IPS-20b (cell line): ENCODE measurements at regions not wholly inside any gene's neighbourhood (a gene's known extent, or its start where the extent isn't known, plus 50 kb on each side); places are given as distances from the start of the nearest gene placed in this dataset.

Source experiments
- H3K27ac ChIP-seq: one replicate; pipeline ENCODE4 v1.5.1; 2013; ENCODE audit warnings: low read length
- H3K27me3 ChIP-seq: 2 replicates; pipeline ENCODE4 v1.6.1; 2013; ENCODE audit warnings: mild to moderate bottlenecking, low read length, inconsistent platforms; ENCODE audit not compliant: insufficient read depth
- H3K36me3 ChIP-seq: 2 replicates; pipeline ENCODE4 v1.6.1; 2013; ENCODE audit warnings: low read depth, mild to moderate bottlenecking, inconsistent platforms, low read length, moderate library complexity; ENCODE audit not compliant: insufficient read depth
- H3K4me1 ChIP-seq: 2 replicates; pipeline ENCODE4 v1.6.1; 2013; ENCODE audit warnings: mild to moderate bottlenecking, control low read depth, inconsistent platforms, low read length, moderate library complexity; ENCODE audit not compliant: insufficient read depth
- H3K4me3 ChIP-seq: 2 replicates; pipeline ENCODE4 v1.5.1; 2013; ENCODE audit warnings: mild to moderate bottlenecking, low read length, inconsistent platforms
- H3K9ac ChIP-seq: 2 replicates; pipeline ENCODE4 v1.6.1; 2013; ENCODE audit warnings: low read depth, mild to moderate bottlenecking, inconsistent platforms, low read length, moderate library complexity
- H3K9me3 ChIP-seq: 2 replicates; pipeline ENCODE4 v1.6.1; 2013; ENCODE audit warnings: mild to moderate bottlenecking, low read depth, low read length, inconsistent platforms; ENCODE audit not compliant: insufficient read depth

DNA sequence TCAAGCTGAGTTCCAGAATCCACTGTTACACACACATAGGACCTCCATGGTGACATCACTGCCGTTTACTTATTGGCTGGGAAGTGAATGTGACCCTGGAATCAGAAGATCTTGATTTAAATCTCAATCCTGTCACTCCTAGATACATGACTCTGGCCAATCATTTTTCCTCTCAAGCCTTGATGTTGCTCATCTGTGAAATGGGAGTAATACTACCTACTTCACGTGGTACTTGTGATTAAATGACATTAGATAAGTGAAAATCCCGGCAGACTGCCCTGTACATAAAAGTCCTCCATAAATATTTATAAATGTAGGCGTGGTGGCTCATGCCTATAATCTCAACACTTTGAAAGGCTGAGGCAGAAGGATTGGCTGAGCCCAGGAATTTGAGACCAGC is 88.0 kb upstream of the SVIL start:
- Histone ChIP-seq H3K4me3 (no peak overlapping the region), H3K9me3 (peaks cover 21% of the 10 kb centered on the region), H3K27ac (no peak overlapping the region), H3K36me3 (no peaks in the 10 kb centered on the region), H3K4me1 (peaks cover 13% of the 10 kb centered on the region), H3K9ac (no peak overlapping the region), H3K27me3 (no peaks in the 10 kb centered on the region)

DNA sequence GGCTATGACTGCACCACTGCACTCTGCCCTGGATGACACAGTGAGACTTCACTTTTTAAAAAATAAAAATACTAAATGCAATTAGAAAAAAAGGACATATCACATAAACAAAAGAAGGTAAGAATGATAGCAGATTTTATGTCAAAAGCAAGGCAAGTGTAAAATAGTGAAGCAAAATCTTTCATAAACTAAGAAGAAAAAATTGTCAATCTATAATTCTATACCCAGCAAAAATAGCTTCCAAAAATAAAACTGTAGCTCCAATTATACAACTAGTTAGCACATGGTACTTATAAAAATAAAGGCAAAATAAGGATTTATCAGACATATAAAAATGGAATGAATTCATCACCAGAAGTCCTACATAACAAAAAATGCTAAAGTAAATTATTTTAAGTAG is 85.4 kb upstream of the SVIL start:
- no peak overlapping the region for H3K27ac ChIP-seq
- no peaks in the 10 kb centered on the region for H3K36me3 ChIP-seq
- H3K9ac ChIP-seq: no peak overlapping the region
- H3K27me3 ChIP-seq: no peaks in the 10 kb centered on the region
- H3K4me3 ChIP-seq: no peak overlapping the region
- H3K9me3 ChIP-seq: peaks cover 21% of the 10 kb centered on the region
- H3K4me1 ChIP-seq: peaks cover 2% of the 10 kb centered on the region; the same call in 1 of the 2 replicates

DNA sequence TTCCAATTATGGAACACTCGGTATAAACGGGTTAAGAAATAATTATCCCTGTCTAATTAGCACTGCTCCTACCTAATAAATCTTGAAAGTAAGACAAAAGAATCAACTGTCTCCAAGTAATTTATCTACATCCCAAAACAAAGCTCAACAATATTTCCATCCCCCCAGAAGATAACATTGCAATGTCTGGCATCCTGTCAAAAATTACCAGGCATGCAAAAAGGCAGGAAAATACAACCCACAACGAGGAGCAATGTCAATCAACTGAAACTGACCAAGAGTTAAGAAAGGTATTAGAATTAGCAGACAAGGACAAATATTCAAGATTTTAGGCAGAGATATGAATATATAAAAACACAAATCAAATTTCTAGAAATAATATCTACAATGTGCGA is 84.5 kb upstream of the SVIL start:
- Histone ChIP-seq H3K27ac (no peak overlapping the region), H3K27me3 (no peaks in the 10 kb centered on the region), H3K4me1 (no peaks in the 10 kb centered on the region; the same call in 1 of the 2 replicates), H3K36me3 (no peaks in the 10 kb centered on the region), H3K9ac (no peak overlapping the region), H3K9me3 (peaks cover 21% of the 10 kb centered on the region), H3K4me3 (no peak overlapping the region)

DNA sequence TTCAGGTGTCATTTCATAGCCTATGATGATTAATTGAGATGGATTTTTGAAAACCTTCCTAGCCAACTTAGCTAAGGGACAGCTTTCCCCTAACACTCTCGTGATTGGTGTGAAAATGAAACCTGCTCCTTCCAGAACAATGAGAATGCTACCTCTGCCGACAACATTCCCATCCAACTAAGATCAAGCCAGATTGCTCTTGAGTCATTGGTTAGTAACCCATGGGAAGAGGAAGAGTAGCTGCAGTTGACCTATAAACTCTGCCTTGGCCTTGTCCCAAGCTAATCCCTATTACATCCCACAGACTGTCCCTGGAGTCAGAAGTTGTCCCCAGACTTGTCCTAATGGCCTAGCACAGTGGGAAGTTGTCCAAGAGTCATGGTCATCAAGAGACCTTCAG is 80.5 kb upstream of the SVIL start:
- Histone ChIP-seq H3K4me3 (no peak overlapping the region), H3K9me3 (peaks cover 12% of the 10 kb centered on the region; the same call in 1 of the 2 replicates), H3K27me3 (no peaks in the 10 kb centered on the region), H3K9ac (no peak overlapping the region), H3K36me3 (no peaks in the 10 kb centered on the region), H3K27ac (no peak overlapping the region), H3K4me1 (peaks cover 6% of the 10 kb centered on the region)

DNA sequence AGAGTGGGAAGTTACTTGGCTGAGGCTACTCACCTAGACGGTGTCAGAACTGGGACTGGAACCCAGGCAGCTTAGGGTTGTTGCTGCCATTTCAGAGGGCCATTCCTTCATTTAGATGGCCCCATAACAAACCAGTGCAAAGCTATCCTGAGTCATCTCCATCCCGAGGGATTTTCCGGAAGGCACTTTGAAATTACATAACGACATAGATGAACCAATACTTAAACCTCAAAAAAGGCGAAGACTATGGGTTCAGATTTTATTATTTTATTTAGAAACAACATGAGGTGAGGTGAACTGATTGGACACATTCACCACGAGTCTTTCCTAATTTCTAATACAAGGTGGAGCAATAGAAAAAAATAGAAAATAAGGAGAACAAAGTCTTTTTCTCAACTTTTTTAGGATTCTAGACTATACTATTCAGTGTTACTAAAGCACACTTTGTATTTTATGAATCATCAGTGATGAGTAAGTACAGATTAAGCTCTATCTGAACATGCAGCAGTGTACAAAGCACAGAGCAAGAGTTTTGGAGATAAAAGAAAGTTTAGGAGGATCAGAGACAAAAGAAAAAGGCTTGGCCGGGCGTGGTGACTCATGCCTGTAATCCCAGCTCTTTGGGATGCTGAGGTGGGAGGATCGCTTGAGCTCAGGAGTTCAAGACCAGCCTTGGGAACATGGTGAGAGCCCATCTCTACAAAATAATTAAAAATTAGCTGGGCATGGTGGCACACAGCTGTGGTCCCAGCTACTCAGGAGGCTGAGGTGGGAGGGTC is 79.5 kb upstream of the SVIL start:
- no peak overlapping the region for H3K4me3 ChIP-seq
- H3K9me3 ChIP-seq: 0 out of 2 replicates have a peak, but pooled peaks cover 1% of the 10 kb centered on the region
- no peak overlapping the region for H3K9ac ChIP-seq
- H3K27me3 ChIP-seq: no peaks in the 10 kb centered on the region
- no peak overlapping the region for H3K27ac ChIP-seq
- H3K4me1 ChIP-seq: peaks cover 6% of the 10 kb centered on the region
- H3K36me3 ChIP-seq: no peaks in the 10 kb centered on the region

DNA sequence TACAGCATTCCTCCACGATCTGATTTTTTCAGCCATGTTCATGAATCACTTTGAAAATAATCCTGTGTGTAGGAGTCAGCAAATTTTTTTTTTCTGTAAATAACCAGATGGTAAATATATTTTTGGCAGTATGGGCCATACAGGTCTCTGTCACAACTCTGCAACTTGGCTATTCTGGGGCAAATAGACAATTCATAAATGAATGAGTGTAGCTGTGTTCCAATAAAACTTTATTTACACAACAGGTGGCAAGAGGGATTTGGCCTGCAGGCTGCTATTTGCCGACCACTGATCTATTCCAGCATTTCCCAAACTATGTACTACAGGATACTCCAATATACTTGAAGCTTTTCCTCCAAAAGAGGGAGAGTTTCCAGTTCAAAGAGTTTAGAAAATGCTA is 78.7 kb upstream of the SVIL start:
- Histone ChIP-seq H3K27ac (no peak overlapping the region), H3K9ac (no peak overlapping the region), H3K4me3 (no peak overlapping the region), H3K36me3 (no peaks in the 10 kb centered on the region), H3K27me3 (no peaks in the 10 kb centered on the region), H3K9me3 (no peaks in the 10 kb centered on the region), H3K4me1 (peaks cover 6% of the 10 kb centered on the region)

DNA sequence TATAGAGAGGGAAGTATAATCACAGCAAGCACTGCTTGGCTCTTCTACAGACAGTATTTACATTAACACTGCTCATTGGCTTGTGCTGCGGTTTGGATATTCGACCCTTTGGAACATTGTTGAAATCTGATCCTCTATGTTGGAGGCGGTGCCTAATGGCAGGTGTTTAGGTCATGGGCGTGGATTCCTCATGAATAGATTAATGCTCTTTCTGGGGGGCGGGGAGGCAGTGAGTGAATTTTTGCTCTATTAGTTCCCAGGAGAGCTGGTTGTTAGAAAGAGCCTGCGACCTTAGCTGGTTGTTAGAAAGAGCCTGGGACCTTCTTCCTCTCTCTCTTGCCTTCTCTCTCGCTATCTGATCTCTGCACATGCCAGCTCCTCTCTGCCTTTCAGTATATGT is 77.3 kb upstream of the SVIL start:
- Histone ChIP-seq H3K9ac (no peak overlapping the region; the same call in 1 of the 2 replicates), H3K9me3 (no peaks in the 10 kb centered on the region), H3K36me3 (no peaks in the 10 kb centered on the region), H3K4me1 (peaks cover 6% of the 10 kb centered on the region), H3K4me3 (no peak overlapping the region), H3K27ac (no peak overlapping the region), H3K27me3 (no peaks in the 10 kb centered on the region)

DNA sequence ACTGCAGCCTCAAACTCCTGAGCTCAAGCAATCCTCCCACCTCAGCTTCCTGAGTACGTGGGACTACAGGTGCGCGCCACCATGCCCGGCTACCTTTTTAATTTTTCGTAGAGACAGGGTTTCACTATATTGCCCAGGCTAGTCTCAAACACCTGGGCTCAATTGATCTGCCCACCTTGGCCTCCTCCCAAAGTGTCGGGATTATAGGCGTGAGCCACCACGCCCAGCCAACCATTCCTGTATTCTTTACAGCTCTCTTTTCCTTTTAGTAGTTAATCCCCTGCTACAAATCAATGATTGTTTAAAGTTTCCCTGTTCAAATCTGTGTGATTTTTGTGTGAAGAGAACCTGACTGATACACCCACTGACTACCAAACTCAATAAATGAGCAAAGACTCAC is 75.4 kb upstream of the SVIL start:
- Histone ChIP-seq H3K27ac (no peak overlapping the region), H3K36me3 (no peaks in the 10 kb centered on the region), H3K9me3 (no peaks in the 10 kb centered on the region), H3K9ac (no peak overlapping the region), H3K4me1 (peaks cover 6% of the 10 kb centered on the region; the same call in 1 of the 2 replicates), H3K4me3 (no peak overlapping the region), H3K27me3 (no peaks in the 10 kb centered on the region)

DNA sequence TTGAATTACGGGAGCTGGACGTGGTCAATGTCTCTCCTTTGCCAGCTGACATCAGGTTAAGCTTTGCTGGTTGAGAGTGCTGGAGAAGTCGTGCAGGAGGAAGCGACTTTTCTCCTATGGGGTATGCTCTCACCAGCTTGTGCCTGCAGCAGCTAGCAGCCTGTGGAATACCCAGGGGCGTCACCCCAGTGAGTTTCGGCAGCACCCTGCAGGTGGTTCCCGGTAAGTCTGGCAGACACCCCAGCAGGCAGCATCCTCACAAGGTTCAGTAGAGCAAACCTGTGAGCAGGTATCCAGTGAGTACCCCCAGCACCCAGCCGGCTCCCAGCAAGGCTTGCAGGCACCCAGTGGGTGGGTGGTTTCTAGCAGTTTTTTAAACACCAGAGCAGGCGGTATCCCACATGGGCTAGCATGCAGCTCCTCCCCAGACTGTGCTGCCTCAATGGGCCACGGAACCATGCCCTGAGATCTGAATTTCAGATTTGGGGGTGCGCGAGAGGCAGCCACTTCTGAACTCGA is 74.8 kb upstream of the SVIL start:
- Histone ChIP-seq H3K4me3 (no peak overlapping the region), H3K36me3 (no peaks in the 10 kb centered on the region), H3K27me3 (no peaks in the 10 kb centered on the region), H3K27ac (no peak overlapping the region), H3K9ac (no peak overlapping the region), H3K4me1 (peaks cover 6% of the 10 kb centered on the region; the same call in 1 of the 2 replicates), H3K9me3 (no peaks in the 10 kb centered on the region)

DNA sequence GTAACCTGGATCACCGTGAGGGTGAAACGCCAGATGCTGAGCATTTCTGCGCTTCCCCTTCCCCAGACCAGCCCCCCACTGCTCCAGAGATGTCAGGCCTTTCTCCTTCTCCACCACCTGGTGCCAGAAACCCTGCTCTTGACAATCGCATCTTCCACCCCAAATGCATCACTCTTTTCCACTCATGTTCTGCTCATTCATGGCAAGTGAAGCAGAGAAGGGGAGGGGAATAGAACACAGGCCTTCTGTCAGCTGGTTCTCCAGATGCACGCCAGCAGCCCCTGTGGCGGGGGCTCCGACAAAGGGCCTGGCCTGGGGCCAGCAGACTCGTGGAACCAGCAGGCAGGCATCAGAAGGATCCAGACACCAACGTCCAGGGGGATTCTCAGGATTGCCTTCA is 68.5 kb upstream of the SVIL start:
- no peaks in the 10 kb centered on the region for H3K27me3 ChIP-seq
- H3K4me1 ChIP-seq: peaks cover 5% of the 10 kb centered on the region; the same call in 1 of the 2 replicates
- no peaks in the 10 kb centered on the region for H3K36me3 ChIP-seq
- no peak overlapping the region for H3K27ac ChIP-seq
- no peaks in the 10 kb centered on the region for H3K9me3 ChIP-seq
- no peak overlapping the region for H3K9ac ChIP-seq
- no peak overlapping the region for H3K4me3 ChIP-seq

DNA sequence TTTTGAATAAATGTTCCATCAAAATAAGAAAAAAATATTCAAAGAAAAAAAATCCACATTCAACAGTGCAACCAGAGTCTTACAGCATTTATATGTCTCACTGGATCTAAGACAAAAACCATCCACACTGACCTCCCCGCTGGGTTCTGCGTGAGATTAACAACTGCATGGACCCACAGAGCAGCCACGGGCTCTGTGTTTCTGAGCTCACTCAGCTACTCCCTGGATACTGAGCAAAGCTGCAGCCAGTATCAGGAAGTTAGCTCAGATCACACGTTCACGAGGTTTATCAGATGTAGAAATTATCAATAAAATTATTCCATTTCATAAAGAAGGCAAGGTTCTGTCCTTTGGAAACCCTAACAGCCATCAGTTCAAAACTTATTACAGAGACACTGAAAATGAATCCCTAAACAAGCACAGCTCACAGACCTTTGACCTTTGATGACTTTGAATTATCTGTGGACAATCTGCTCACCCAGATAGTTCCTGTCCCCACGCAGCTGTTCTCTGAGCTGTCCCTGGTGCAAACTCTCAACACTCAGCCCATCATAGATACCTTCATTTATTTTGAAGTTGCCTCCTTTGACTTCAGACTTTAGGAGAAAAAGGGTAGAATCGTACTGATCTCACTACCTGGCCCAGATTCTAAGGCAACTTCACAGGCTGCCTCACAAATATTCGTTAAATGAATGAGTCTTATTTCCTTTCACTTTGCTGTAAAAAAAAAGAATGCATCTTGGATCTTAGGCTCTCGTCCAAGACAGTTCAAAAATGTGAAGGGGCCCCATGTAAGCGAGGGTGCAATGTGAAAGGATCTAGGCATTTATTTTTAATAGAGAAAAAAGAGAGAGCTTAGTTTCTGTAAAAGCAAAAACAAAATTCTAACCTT is 67.7 kb upstream of the SVIL start:
- no peak overlapping the region for H3K27ac ChIP-seq
- peaks cover 5% of the 10 kb centered on the region; the same call in 1 of the 2 replicates for H3K4me1 ChIP-seq
- no peaks in the 10 kb centered on the region for H3K36me3 ChIP-seq
- no peaks in the 10 kb centered on the region for H3K9me3 ChIP-seq
- no peaks in the 10 kb centered on the region for H3K27me3 ChIP-seq
- no peak overlapping the region for H3K9ac ChIP-seq
- no peak overlapping the region for H3K4me3 ChIP-seq
